GM23338 (cell line): ENCODE measurements at regions not wholly inside any gene's neighbourhood (a gene's known extent, or its start where the extent isn't known, plus 50 kb on each side); places are given as distances from the start of the nearest gene placed in this dataset.

Source experiments
- ATAC-seq: fragments of 200-7000 bp; cut with Tn5 transposase; 3 replicates; pipeline ENCODE4 v1.9.1; 2020
- DNase-seq: peaks from one replicate; pipeline ENCODE4 v3.0.0-alpha.2; 2015; ENCODE audit warnings: low spot score
- H2AFZ ChIP-seq: fragments of 200-600 bp; sonication (generic); 2 replicates; pipeline ENCODE4 v1.8.0; 2016; ENCODE audit warnings: antibody characterized with exemption, mild to moderate bottlenecking, moderate library complexity
- H3F3A ChIP-seq: fragments of 200-600 bp; sonication (generic); replicated peaks from 2 replicates; pipeline ENCODE4 v1.8.0; 2017; ENCODE audit warnings: antibody characterized with exemption, mixed run types, low read depth
- H3K27ac ChIP-seq: fragments of 200-600 bp; sonication (generic); 2 replicates; pipeline ENCODE4 v1.6.1; 2016; ENCODE audit warnings: low read depth
- H3K27me3 ChIP-seq: fragments of 200-600 bp; sonication (generic); 2 replicates; pipeline ENCODE4 v1.8.0; 2016; ENCODE audit warnings: mild to moderate bottlenecking, mixed run types, moderate library complexity; ENCODE audit not compliant: insufficient read depth
- H3K36me3 ChIP-seq: fragments of 200-600 bp; sonication (generic); 2 replicates; pipeline ENCODE4 v1.8.0; 2016; ENCODE audit warnings: mild to moderate bottlenecking; ENCODE audit not compliant: insufficient read depth
- H3K4me1 ChIP-seq: fragments of 200-600 bp; sonication (generic); 2 replicates; pipeline ENCODE4 v1.8.0; 2016; ENCODE audit warnings: mild to moderate bottlenecking, moderate library complexity; ENCODE audit not compliant: insufficient read depth
- H3K4me2 ChIP-seq: fragments of 200-600 bp; sonication (generic); 2 replicates; pipeline ENCODE4 v1.7.1; 2017; ENCODE audit warnings: mixed run types
- H3K4me3 ChIP-seq: fragments of 200-600 bp; sonication (generic); 2 replicates; pipeline ENCODE4 v1.6.1; 2016; ENCODE audit warnings: mixed run types
- H3K79me2 ChIP-seq: fragments of 200-600 bp; sonication (generic); replicated peaks from 2 replicates; pipeline ENCODE4 v1.8.0; 2017; ENCODE audit warnings: mild to moderate bottlenecking; ENCODE audit not compliant: insufficient read depth
- H3K9me2 ChIP-seq: fragments of 200-600 bp; sonication (generic); 2 replicates; pipeline ENCODE4 v1.8.0; 2017; ENCODE audit not compliant: insufficient read depth
- H4K20me1 ChIP-seq: fragments of 200-600 bp; sonication (generic); replicated peaks from 2 replicates; pipeline ENCODE4 v1.8.0; 2017; ENCODE audit warnings: mild to moderate bottlenecking; ENCODE audit not compliant: insufficient read depth
- H3K27ac Mint-ChIP-seq: 2 replicates; pipeline ENCODE4 v1.8.0; 2020; ENCODE audit warnings: inconsistent platforms, mild to moderate bottlenecking, moderate library complexity, mixed read lengths
- H3K27me3 Mint-ChIP-seq: 3 replicates; pipeline ENCODE4 v1.8.0; 2022; ENCODE audit warnings: low read depth, mild to moderate bottlenecking, moderate library complexity, mixed read lengths, inconsistent platforms; ENCODE audit not compliant: insufficient read depth, poor library complexity
- H3K36me3 Mint-ChIP-seq: 3 replicates; pipeline ENCODE4 v1.8.0; 2021; ENCODE audit warnings: low read depth, mild to moderate bottlenecking, inconsistent platforms, moderate library complexity, mixed read lengths
- H3K4me1 Mint-ChIP-seq: 3 replicates; pipeline ENCODE4 v1.8.0; 2020; ENCODE audit warnings: mild to moderate bottlenecking, inconsistent platforms, mixed read lengths
- H3K4me3 Mint-ChIP-seq: 3 replicates; pipeline ENCODE4 v1.8.0; 2021; ENCODE audit warnings: moderate library complexity, mild to moderate bottlenecking, inconsistent platforms, mixed read lengths
- H3K9me3 Mint-ChIP-seq: 3 replicates; pipeline ENCODE4 v1.8.0; 2020; ENCODE audit warnings: moderate library complexity, mild to moderate bottlenecking, inconsistent platforms, mixed read lengths
- CREB1 ChIP-seq: fragments of 250-450 bp; sonication (Bioruptor Pico); IDR thresholded peaks from 2 replicates; pipeline ENCODE4 v1.5.0; 2020; ENCODE audit warnings: low read depth, mild to moderate bottlenecking, moderate library complexity
- EZH2 ChIP-seq: fragments of 200-600 bp; sonication (generic); IDR thresholded peaks from one replicate; pipeline ENCODE4 v1.8.0; 2017; ENCODE audit warnings: antibody characterized with exemption, mild to moderate bottlenecking, low read depth; ENCODE audit not compliant: unreplicated experiment
- EZH2phosphoT487 ChIP-seq: fragments of 200-600 bp; sonication (generic); IDR thresholded peaks from one replicate; pipeline ENCODE4 v1.8.1; 2018; ENCODE audit warnings: antibody characterized with exemption; ENCODE audit not compliant: unreplicated experiment
- JUNB ChIP-seq: IDR thresholded peaks from one replicate; pipeline ENCODE4 v1.6.1; 2016; ENCODE audit warnings: antibody characterized with exemption; ENCODE audit not compliant: unreplicated experiment
- NANOG ChIP-seq: IDR thresholded peaks from 2 replicates; pipeline ENCODE4 v1.6.1; 2016; ENCODE audit warnings: antibody characterized with exemption, borderline replicate concordance
- POLR2AphosphoS5 ChIP-seq: IDR thresholded peaks from 2 replicates; pipeline ENCODE4 v1.6.1; 2016; ENCODE audit warnings: antibody characterized with exemption, low read depth
- STAT1 ChIP-seq: IDR thresholded peaks from one replicate; pipeline ENCODE4 v1.6.1; 2016; ENCODE audit warnings: antibody characterized with exemption; ENCODE audit not compliant: unreplicated experiment
- ZNF114 ChIP-seq: fragments of 250-450 bp; sonication (Bioruptor Pico); IDR thresholded peaks from 2 replicates; pipeline ENCODE4 v1.5.0; 2020; ENCODE audit warnings: mild to moderate bottlenecking, moderate library complexity
- ZNF331 ChIP-seq: fragments of 250-450 bp; sonication (Bioruptor Pico); IDR thresholded peaks from 2 replicates; pipeline ENCODE4 v1.5.0; 2020; ENCODE audit warnings: low read depth, mild to moderate bottlenecking, moderate library complexity
- TF ChIP-seq, protein P1 (sequence below): IDR thresholded peaks from 2 replicates; pipeline ENCODE4 v1.6.1; 2016; ENCODE audit warnings: antibody characterized with exemption
- TF ChIP-seq, protein P2 (sequence below): fragments of 250-450 bp; sonication (Bioruptor Pico); IDR thresholded peaks from 2 replicates; pipeline ENCODE4 v1.5.0; 2020; ENCODE audit warnings: mild to moderate bottlenecking, moderate library complexity
- TF ChIP-seq, protein P3 (sequence below): IDR thresholded peaks from one replicate; pipeline ENCODE4 v1.6.1; 2018; ENCODE audit warnings: antibody characterized with exemption; ENCODE audit not compliant: unreplicated experiment
- TF ChIP-seq, protein P4 (sequence below), 2 experiments: fragments of 200-600 bp in 1 of 2; sonication (generic) in 1 of 2; conservative IDR thresholded peaks; 2 replicates each; pipeline versions ENCODE4 v1.5.1 to v1.6.1; 2016 to 2017; ENCODE audit warnings: antibody characterized with exemption in 2 of 2, low read depth in 2 of 2, mild to moderate bottlenecking in 2 of 2, moderate library complexity in 1 of 2

DNA sequence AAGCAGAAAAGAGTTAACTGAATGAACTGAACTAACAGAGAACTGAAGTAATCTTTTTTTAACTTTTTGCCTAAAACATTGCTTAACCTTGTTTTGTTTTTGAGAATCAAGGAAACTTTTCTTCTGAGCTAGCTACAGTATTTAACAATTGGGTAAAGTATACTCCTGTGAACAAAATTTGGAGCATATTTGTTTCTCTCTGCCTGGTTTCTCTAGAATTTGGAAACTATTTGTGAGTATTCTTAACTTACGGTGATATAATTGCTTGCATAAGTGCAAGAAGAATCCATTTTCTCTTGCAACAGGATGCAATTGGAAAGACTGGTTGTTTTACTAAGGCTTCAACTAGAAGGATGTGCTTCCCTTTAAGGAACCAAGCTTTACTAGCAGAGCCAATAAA, 65.9 kb upstream of the FAM98A start:
- Histone ChIP-seq H4K20me1 (no peaks in the 10 kb centered on the region), H3K36me3 (peaks cover 17% of the 10 kb centered on the region), H3K4me2 (no peak overlapping the region), H3K4me1 (no peaks in the 10 kb centered on the region), H3K27me3 (no peaks in the 10 kb centered on the region), H3K9me2 (no peaks in the 10 kb centered on the region), H3K79me2 (no peaks in the 10 kb centered on the region), H3K4me3 (no peak overlapping the region), H3K27ac (no peak overlapping the region), H2AFZ (no peak overlapping the region), H3F3A (no peaks in the 10 kb centered on the region)
- Mint-ChIP-seq H3K9me3 (peaks cover 57% of the 10 kb centered on the region), H3K27ac (no peak overlapping the region), H3K4me1 (no peaks in the 10 kb centered on the region), H3K27me3 (peaks cover 4% of the 10 kb centered on the region), H3K4me3 (no peak overlapping the region), H3K36me3 (peaks cover 71% of the 10 kb centered on the region)
- TF ChIP-seq, protein P1, sequence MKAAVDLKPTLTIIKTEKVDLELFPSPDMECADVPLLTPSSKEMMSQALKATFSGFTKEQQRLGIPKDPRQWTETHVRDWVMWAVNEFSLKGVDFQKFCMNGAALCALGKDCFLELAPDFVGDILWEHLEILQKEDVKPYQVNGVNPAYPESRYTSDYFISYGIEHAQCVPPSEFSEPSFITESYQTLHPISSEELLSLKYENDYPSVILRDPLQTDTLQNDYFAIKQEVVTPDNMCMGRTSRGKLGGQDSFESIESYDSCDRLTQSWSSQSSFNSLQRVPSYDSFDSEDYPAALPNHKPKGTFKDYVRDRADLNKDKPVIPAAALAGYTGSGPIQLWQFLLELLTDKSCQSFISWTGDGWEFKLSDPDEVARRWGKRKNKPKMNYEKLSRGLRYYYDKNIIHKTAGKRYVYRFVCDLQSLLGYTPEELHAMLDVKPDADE: no peak
- TF ChIP-seq EZH2: no peak
- TF ChIP-seq, protein P2, sequence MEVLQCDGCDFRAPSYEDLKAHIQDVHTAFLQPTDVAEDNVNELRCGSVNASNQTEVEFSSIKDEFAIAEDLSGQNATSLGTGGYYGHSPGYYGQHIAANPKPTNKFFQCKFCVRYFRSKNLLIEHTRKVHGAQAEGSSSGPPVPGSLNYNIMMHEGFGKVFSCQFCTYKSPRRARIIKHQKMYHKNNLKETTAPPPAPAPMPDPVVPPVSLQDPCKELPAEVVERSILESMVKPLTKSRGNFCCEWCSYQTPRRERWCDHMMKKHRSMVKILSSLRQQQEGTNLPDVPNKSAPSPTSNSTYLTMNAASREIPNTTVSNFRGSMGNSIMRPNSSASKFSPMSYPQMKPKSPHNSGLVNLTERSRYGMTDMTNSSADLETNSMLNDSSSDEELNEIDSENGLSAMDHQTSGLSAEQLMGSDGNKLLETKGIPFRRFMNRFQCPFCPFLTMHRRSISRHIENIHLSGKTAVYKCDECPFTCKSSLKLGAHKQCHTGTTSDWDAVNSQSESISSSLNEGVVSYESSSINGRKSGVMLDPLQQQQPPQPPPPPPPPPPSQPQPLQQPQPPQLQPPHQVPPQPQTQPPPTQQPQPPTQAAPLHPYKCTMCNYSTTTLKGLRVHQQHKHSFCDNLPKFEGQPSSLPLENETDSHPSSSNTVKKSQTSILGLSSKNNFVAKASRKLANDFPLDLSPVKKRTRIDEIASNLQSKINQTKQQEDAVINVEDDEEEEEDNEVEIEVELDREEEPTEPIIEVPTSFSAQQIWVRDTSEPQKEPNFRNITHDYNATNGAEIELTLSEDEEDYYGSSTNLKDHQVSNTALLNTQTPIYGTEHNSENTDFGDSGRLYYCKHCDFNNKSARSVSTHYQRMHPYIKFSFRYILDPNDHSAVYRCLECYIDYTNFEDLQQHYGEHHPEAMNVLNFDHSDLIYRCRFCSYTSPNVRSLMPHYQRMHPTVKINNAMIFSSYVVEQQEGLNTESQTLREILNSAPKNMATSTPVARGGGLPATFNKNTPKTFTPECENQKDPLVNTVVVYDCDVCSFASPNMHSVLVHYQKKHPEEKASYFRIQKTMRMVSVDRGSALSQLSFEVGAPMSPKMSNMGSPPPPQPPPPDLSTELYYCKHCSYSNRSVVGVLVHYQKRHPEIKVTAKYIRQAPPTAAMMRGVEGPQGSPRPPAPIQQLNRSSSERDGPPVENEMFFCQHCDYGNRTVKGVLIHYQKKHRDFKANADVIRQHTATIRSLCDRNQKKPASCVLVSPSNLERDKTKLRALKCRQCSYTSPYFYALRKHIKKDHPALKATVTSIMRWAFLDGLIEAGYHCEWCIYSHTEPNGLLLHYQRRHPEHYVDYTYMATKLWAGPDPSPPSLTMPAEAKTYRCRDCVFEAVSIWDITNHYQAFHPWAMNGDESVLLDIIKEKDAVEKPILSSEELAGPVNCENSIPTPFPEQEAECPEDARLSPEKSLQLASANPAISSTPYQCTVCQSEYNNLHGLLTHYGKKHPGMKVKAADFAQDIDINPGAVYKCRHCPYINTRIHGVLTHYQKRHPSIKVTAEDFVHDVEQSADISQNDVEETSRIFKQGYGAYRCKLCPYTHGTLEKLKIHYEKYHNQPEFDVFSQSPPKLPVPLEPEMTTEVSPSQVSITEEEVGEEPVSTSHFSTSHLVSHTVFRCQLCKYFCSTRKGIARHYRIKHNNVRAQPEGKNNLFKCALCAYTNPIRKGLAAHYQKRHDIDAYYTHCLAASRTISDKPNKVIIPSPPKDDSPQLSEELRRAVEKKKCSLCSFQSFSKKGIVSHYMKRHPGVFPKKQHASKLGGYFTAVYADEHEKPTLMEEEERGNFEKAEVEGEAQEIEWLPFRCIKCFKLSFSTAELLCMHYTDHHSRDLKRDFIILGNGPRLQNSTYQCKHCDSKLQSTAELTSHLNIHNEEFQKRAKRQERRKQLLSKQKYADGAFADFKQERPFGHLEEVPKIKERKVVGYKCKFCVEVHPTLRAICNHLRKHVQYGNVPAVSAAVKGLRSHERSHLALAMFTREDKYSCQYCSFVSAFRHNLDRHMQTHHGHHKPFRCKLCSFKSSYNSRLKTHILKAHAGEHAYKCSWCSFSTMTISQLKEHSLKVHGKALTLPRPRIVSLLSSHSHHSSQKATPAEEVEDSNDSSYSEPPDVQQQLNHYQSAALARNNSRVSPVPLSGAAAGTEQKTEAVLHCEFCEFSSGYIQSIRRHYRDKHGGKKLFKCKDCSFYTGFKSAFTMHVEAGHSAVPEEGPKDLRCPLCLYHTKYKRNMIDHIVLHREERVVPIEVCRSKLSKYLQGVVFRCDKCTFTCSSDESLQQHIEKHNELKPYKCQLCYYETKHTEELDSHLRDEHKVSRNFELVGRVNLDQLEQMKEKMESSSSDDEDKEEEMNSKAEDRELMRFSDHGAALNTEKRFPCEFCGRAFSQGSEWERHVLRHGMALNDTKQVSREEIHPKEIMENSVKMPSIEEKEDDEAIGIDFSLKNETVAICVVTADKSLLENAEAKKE (CRISPR knock-in tag): no peak
- no peak for TF ChIP-seq POLR2AphosphoS5
- no peak for TF ChIP-seq EZH2phosphoT487
- TF ChIP-seq JUNB: no peak
- TF ChIP-seq CREB1 (CRISPR knock-in tag): no peak
- no peak for TF ChIP-seq ZNF331 (CRISPR knock-in tag)
- TF ChIP-seq, protein P3, sequence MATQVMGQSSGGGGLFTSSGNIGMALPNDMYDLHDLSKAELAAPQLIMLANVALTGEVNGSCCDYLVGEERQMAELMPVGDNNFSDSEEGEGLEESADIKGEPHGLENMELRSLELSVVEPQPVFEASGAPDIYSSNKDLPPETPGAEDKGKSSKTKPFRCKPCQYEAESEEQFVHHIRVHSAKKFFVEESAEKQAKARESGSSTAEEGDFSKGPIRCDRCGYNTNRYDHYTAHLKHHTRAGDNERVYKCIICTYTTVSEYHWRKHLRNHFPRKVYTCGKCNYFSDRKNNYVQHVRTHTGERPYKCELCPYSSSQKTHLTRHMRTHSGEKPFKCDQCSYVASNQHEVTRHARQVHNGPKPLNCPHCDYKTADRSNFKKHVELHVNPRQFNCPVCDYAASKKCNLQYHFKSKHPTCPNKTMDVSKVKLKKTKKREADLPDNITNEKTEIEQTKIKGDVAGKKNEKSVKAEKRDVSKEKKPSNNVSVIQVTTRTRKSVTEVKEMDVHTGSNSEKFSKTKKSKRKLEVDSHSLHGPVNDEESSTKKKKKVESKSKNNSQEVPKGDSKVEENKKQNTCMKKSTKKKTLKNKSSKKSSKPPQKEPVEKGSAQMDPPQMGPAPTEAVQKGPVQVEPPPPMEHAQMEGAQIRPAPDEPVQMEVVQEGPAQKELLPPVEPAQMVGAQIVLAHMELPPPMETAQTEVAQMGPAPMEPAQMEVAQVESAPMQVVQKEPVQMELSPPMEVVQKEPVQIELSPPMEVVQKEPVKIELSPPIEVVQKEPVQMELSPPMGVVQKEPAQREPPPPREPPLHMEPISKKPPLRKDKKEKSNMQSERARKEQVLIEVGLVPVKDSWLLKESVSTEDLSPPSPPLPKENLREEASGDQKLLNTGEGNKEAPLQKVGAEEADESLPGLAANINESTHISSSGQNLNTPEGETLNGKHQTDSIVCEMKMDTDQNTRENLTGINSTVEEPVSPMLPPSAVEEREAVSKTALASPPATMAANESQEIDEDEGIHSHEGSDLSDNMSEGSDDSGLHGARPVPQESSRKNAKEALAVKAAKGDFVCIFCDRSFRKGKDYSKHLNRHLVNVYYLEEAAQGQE: no peak
- TF ChIP-seq, protein P4, sequence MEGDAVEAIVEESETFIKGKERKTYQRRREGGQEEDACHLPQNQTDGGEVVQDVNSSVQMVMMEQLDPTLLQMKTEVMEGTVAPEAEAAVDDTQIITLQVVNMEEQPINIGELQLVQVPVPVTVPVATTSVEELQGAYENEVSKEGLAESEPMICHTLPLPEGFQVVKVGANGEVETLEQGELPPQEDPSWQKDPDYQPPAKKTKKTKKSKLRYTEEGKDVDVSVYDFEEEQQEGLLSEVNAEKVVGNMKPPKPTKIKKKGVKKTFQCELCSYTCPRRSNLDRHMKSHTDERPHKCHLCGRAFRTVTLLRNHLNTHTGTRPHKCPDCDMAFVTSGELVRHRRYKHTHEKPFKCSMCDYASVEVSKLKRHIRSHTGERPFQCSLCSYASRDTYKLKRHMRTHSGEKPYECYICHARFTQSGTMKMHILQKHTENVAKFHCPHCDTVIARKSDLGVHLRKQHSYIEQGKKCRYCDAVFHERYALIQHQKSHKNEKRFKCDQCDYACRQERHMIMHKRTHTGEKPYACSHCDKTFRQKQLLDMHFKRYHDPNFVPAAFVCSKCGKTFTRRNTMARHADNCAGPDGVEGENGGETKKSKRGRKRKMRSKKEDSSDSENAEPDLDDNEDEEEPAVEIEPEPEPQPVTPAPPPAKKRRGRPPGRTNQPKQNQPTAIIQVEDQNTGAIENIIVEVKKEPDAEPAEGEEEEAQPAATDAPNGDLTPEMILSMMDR (conservative IDR thresholded peaks at IDR 0.05; ENCODE audit: low read depth in 2 of 2): no peak
- no peak for TF ChIP-seq STAT1
- no peak for TF ChIP-seq ZNF114 (CRISPR knock-in tag)
- no peak for TF ChIP-seq NANOG
- DNase-seq (no peak), ATAC-seq (no peak)
